ENCODE measurements at regions not wholly inside any gene's neighbourhood (a gene's known extent, or its start where the extent isn't known, plus 50 kb on each side); places are given as distances from the start of the nearest gene placed in this dataset.
"Not testable (repeated sequence)": the region's sequence is repeated elsewhere in the genome, so short reads cannot be mapped to it uniquely, and the experiment has no call there.

DNA sequence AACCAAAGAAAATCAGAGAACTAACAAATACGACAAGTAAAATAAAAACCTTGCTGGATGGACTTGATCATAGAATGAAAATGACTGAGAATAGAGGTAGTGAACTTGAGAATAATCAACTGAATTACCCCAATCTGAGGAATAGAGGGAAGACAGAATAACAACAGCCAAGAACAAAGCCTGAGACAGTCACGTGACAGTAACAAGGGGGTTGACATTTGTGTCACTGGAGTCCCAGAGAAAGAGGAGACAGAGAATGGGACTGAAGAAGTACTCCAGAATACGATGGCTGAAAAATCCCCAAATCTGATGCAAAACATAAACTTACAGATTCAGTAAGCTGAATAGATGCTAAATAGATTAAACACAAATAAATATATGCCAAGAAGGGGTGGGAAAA is 248.5 kb upstream of the HDAC4 start:
- no peak for DNase-seq (ENCODE audit: low read depth)

DNA sequence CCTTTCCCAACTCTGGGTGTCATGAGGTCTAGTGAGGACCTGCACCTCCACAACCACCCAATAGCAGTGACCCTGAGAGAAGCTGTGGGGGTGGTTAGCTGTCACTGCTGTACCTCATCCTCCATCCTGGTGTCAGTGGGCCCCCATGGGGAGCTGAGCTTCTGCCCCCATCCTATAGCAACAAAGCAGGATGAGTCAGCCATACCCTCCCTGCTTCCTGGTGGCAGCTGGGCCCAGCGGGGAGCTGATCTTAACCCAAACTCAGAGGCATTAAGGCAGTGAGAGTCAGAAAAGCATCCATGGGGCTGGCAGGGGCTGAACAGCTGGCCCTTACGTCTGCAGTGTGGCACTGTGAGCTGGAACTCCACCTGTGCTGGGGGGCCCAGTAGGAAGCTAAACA is 247.8 kb upstream of the HDAC4 start:
- no peak for DNase-seq (ENCODE audit: low read depth)

DNA sequence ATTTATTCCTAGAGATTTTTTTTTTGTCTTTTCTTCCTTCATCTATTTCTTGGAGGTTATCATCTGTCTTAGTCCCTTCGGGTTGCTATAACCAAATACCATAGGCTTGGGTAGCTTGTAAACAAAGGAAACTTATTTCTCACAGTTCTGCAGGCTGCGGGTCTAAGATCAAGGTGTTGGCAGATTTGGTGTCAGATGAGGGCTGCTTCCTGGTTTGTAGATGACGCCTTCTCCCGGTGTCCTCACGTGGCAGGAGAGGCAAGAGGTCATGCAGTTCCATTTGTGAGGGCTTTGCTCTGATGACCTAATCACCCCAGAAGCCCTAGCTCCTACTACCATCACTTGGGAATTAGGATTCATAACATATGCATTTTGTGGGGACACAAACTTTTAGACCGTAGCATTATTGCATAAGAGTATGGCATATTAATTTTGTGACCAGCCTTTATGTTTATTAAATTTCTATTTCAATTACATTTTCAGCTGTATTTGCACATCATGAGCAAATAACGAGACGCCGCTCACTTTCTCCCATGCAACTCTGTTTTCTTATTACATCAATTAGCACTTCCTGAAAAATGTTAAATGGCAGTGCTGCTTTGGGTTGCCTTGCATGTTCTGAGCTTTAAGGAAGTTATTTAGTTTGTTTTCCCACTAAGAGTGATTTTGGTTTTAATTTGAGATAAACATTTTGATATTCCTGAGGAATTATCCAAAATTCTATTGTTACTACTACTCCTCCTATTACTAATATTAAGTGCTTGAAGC is 246.4 kb upstream of the HDAC4 start:
- no peak for DNase-seq (ENCODE audit: low read depth)

DNA sequence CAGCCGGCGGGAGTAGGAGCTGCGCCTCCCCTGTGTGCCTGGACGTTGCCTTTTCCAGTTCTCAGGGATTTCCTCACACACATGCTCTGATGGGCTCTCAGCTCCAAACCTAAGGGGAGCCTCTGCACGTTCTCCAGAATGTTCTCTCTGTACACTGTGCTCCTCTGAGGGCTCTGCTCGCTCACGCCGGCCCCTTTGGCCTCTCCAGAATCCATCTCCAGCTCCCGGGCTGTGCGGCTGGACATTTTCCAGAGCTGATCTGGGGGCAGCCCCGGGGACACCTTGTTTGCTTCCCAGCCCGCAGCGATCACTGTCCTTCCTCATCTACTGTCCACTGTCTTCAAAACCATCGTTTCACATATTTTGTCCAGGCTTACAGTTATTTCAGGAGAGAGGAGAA is 245.4 kb upstream of the HDAC4 start:
- no peak for DNase-seq (ENCODE audit: low read depth)

DNA sequence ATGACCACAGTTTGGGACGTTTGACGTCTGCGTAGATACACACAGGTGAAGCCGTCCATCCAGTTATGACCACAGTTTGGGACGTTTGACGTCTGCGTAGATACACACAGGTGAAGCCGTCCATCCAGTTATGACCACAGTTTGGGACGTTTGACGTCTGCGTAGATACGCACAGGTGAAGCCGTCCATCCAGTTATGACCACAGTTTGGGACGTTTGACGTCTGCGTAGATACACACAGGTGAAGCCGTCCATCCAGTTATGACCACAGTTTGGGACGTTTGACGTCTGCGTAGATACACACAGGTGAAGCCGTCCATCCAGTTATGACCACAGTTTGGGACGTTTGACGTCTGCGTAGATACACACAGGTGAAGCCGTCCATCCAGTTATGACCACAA is 243.8 kb upstream of the HDAC4 start:
- not testable (repeated sequence) for DNase-seq (ENCODE audit: low read depth)

DNA sequence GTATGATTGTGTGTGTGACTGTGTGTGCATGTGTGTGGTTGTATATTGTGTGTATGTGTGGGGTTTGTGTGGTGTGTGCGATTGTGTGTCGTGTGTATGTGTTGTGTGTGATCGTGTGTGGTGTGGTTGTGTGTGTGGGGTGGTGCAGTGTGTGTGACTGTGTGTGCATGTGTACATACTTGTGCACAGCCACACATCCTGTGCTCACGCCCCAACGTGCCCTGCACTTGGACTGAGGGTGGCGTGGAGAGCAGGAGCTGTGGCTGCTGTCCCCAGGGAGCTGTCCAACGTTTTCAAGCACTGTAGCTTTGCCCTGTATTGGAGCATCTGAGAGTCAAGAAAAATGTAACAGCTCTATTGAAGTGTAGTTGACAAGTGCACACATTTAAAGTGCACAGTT is 243.2 kb upstream of the HDAC4 start:
- no peak for DNase-seq (ENCODE audit: low read depth)

DNA sequence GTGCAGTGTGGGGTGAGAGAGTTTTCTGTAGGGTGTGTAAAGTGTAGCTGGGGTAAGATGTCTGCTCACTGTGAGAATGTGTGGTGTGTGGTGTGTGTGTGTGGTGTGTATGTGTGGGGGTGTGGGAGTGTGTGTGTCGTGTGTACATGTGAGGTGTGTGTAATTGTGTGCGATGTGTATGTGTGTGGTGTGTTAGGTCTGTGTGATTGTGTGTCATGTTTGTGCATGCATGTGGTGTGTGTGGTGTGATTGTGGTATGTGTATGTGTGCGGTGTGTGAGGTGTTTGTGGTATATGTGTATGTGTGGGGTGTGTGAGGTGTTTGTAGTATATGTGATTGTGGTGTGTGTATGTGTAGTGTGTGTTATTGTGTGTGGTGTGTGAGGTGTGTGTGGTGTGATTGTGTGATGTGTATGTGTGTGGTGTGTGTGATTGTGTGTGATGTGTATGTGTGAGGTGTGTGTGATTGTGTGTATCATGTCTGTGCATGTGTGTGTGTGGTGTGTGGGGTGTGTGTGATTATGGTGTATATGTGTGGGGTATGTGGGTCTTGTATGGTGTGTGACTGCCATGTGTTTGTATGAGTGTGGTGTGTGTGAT is 241.7 kb upstream of the HDAC4 start:
- DNase-seq (ENCODE audit: low read depth) = no peak

DNA sequence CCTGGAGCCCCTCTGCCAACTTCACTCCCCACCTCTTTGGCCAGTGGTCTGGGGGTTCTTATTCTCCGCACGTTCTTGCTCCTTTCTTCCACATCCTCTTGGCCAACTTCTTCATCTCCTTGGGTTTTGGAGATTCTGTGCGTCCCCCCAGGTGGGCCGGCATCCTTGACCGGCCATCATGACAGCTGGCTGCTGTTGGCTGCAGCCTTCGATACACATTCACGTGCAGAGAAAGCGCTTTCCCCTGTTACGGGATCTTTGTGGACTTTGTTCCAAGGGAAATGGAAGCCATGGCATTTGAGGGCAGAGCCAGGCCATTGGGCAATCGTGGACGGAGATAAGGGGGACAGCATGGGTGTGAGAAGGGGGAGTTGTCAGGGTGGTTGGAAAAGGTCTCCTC is 241.1 kb upstream of the HDAC4 start:
- DNase-seq (ENCODE audit: low read depth) = not testable (repeated sequence)

DNA sequence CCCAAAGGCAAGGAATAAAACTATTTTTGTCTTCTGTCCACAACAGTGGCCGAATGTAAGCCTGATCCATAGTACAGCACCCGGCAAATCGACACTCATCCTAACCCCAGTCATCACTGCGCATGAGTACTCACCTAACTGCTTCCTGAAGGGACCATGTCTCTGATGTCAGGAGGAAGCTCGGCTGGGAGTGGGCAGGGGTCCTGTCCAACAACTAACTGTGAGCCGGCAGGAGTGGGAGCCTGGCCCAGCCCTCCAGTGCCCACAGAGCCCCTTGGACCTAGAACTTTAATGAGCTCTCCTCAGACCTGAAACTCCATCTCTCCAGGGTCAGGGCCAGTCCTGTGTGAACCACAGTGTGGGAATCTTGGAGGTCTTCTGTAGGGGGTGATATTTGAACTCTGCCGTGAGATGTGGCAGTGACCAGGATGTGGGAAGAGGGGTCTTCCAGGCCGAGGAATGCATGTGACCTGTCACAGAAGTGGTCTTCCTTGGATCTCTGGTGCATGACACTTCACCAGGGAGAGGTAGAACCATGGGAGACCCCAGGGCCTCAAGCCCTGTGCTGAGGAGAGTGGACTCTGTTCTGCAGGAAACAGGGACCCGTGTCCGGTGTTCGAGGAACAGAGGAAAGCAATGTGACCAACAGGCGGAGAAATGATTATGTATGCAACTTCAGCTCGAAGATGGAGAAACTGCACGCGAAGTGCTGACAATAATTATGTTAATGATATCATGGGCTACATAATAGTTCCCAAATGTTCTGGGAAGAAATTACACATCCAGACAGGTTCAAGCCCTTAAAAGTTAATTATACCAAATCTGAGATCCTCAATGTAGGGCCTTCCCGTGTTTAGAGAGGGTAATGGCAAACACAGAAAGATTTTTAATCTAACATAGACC is 240.1 kb upstream of the HDAC4 start:
- no peak for DNase-seq (ENCODE audit: low read depth)

DNA sequence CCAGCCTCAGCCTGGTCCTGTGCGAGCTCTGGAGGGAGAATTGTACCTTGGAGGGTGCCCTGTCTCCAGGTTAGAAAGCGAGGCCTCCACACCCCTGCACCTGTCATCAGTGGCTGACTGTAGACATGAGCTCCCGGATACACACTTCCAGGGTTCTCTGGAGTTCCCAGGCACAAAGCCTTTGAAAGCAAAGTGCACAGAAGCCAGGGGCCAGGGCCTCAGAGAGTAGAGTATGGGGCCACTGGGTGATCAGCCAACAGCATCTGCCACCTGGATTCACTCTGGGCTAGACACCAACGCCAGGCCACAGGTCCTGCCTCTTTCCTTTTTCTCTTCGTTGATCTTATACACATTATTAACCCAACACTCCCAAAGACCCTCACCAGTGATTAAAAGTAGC is 239.4 kb upstream of the HDAC4 start:
- DNase-seq (ENCODE audit: low read depth) = no peak

DNA sequence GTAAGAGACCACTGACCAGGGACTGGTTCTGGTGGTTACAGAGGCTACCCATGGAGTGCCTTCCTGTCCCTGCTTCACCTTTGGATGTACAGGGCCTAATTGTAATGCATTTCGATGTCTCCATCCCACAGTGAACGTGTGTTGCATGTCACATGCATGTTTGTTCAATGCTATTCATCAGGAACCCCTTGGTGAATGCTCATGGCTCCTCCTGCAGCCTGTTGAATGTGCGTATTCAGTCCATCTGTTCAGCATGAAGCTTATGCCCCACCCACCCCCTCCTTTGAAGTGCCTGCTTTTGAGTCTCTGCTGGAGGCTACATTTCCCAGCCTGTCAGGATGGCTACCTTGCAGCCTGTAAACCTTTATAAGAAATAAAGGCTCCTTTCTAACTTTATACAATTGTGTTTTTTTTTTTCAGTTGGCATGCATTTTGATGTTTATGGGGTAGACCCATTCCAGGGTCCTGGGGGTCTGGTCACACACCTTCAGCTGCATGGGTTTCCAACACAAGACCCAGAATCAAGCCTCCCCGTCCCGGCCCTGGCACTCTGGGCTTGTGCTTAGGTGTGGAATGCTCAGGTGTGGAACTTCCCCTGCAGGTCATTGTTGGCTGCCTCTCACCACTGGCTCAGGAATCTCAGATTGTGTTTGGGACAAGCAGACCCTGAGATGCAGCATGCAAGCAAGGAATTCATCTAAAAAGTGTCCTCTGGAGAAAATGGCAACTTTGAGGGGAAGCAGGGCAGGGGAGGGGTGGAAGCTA is 238.8 kb upstream of the HDAC4 start:
- no peak for DNase-seq (ENCODE audit: low read depth)

DNA sequence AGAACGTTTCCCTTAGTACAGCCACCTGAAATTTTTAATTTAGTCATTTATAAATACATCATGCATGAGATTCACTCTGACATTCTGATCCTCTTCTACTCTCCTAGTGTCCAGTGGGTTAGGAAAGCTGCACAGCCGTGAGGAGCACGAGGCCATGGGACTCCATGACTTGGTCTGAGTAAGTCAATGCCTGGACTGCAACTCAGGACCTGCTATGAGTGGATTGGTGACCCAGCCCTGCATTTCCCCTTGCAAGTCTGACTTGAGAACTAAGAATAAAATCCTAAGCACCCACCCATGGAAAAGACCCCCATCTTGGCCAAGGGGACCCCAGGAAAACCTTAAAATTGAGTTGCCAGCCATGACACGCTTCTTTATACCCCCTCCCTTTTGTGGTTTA is 237.6 kb upstream of the HDAC4 start:
- no peak for DNase-seq (ENCODE audit: low read depth)

DNA sequence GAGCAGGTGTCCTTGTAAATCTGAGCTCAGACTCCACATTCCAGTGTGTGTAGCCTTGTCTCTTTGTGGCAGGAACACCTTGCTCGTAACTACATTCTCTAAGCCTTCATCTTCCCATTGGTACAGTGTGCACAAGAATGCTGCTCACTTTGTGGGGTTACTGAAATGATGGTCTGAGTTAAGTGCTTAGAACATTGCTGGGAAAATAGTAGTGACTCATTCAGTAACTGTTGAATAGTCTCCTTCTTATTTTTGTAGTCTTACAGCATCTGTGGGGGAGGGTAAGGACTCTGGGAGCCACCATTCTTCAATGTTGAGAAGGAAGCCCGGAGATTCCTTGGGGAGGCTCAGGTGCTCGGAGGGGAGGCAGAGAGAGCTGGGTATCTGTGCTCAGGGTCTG is 236.0 kb upstream of the HDAC4 start:
- no peak for DNase-seq (ENCODE audit: low read depth)

DNA sequence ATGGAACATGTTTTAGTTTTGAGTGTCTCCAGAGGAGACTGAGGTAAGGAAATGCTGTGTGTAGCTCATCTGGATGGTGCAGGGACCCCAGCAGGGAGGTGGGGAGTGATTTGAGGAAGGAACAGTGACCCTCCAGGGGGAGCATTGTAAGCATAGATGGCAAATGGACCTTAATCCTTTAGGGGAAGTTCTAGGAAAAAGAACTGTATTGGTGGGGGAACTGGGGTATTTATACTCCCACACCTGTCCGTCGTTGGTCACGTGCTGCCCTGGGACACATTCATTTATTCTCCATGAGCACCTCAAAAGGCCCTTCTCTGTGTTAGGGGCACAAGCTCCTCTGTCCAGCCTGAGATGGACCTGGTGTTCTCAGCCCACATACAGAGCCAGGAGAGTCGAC is 233.9 kb upstream of the HDAC4 start:
- no peak for DNase-seq (ENCODE audit: low read depth)

DNA sequence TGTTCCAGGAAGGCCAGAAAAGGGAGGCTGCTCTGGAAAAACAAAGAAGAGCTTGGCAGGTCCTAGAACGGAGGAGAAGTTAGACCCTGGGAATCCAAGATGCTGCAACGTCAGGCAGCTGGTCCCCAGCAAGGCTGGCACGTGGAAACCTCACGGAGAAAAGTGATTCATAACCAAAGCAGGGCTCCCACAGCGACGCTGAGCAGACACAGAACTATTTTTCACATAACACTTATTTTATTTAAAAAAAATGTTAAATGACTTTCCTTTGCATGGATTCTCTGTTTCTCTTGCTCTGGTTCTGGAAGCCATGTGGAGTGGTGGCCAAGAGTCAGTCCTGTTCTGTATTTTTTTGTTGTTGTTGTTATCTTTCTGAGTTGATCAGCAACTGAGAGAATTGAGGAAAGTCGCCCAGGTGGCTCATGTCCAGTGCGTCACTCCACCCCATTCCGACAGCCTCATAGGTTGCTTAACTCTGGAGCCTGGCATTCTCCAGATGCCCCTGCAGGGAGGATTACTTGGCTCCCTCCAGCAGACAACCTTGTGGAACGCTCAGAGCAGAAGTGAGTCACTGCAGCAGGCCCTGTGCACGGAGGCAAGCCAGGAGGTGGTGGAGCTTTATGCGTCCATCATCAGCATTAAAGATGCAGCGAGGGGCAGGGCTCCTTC is 229.9 kb upstream of the HDAC4 start:
- no peak for DNase-seq (ENCODE audit: low read depth)

DNA sequence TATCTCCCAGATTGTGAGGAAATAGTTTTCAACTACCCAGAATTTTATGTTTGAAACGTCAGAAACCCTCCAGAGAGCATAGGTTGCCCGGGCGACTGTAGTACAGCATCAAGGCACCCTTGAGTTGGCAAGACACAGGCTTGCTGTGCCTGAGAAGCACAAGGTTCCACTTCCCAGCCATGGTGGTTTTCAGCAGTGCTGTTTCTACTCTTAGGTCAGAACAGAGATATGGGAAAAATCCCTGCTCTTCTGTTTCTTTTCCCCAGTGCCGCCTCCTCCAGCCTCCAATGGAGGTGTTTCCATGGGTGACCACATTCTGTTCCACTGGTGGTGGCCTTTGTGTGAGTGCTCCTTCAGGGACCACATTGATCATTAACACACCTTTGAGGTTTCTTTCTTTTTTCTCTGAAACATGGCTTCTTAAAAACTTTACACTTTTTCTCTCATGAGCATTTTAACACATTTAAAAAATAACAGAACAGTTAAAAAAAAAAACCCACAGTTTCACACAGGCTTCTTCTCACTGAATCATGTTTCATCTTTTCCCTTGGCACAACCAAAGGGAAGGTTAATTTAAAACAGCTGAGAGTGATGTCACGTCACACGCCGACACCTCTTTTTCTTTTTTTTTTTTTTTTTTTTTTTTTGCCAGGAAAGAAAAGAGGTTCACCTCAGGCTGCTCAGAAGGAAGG is 229.3 kb upstream of the HDAC4 start:
- DNase-seq (ENCODE audit: low read depth) = no peak

DNA sequence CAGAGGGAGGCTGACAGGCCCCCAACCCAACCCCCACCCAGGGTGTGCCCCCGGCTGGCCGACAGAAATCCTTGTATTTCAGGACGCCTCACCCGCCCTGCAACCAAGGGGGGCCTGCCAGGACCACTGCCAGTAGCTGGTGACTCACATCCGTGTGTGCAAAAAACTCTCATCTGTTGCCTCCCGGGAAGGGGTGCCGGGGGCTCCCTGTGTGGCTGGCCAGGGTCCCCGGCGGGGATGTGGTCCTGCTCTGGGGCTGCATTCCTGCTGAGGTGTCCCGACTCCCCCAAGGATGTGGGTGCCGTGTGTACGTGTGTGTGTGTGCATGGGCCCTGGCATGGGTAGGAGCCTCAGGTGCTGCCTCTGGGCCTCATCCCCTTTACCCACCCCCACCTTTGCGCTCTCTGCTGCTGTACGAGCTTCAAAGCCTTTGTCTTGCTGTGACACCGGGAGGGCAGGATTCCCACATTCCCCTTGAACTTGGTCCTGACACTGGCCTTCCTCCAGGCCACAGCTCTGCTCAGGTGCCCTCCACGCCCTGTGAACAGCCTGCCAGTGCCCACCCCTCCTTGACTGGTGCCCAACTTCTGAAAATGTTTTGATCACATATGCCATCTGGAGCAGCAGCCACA is 226.3 kb upstream of the HDAC4 start:
- DNase-seq (ENCODE audit: low read depth) = no peak

DNA sequence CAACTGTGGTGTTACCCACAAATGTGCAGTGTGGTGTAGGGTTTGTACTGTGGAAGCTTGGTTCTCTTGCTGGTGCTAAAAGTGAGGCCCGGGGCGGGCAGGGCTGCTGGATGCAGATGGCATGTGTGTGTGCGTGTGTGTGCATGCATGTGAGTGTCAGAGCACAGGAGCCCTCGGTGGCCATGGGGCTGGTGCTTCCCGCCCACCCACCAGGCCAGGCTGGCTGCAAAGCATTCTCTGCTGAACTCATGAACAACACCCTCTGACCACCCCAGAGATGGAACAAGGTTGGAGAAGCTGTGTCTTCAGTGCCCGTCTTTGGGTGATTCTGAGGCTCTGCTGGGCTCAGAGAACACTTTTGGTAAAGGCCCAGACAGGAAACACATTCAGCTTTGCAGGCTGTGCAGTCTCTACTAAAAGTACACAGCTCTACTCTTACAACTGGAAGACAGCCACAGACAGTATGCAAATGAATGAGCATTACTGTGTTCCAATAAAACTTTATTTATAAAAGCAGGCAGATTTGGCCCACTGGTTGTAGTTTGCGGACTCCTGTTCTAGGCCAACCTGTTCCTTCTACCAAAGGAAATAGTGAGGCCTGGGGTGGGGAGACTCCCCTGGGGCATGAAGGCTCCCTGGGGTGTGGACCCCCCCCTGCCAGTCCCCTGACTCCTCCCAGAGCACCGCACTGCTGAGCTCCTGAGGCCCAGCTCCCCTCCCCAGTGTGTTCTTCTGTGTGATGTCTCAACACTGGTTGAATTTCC is 225.3 kb upstream of the HDAC4 start:
- no peak for DNase-seq (ENCODE audit: low read depth)

DNA sequence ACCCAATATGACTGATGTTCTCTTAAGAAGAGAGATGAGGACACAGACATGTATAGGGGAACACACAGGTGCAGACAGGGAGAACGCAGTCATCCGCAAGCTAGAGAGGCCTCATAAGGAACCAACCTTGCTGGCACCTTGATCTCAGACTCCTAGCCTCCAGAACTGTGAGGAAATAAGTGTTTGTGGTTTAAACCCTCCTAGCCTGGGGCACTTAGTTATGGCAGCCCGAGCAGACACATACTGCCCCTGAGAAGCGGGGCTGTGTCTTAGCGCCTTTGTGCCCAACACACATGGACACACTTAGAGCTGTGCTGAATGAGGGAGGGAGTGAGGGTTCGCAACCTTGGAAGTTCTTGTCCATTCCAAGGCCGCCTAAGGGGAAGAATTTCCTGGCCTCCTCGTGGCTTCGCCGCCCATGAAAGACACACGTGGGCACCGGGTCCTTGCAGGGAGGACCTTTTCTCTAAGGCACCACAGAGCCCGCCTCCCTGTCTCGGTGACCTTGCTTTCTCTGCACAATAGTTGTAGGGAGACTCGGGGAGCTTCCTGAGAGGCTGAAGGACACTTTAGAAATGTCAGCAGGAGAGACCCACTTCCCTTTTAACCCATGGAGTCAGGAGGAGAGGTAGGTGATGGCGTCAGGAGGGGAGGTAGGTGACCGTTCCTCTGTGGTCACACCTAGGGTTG is 224.5 kb upstream of the HDAC4 start:
- no peak for DNase-seq (ENCODE audit: low read depth)
